ENCODE measurements at regions not wholly inside any gene's neighbourhood (a gene's known extent, or its start where the extent isn't known, plus 50 kb on each side); places are given as distances from the start of the nearest gene placed in this dataset.
"Not testable (repeated sequence)": the region's sequence is repeated elsewhere in the genome, so short reads cannot be mapped to it uniquely, and the experiment has no call there.

DNA sequence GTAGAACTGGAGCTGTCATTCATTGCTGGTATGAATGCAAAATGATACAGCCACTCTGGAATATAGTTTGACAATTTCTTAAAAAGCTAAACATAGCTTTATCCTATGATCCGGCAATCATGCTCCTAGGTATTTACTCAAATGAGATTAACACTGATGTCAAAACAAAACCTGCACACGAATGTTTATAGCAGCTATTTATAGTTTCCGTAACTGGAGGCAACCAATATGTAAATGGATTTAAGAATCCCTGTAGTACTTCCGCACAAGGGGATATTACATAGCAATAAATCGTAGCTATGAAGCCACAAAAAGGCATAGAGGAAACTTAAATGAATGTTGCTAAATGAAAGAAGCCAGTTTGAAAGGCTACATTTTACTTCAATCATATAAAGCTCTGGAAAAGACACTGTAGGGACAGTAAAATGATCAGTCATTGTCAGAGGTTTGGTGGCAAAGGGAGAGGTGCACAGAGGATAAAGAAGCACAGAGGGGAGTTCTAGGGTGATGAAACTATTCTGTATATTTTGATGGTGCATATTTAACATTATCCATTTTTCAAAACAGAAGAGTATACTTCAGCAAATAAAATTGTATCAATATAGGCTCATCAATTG, 1893.0 kb upstream of the PCDH20 start:
- DNase-seq, result no peak

DNA sequence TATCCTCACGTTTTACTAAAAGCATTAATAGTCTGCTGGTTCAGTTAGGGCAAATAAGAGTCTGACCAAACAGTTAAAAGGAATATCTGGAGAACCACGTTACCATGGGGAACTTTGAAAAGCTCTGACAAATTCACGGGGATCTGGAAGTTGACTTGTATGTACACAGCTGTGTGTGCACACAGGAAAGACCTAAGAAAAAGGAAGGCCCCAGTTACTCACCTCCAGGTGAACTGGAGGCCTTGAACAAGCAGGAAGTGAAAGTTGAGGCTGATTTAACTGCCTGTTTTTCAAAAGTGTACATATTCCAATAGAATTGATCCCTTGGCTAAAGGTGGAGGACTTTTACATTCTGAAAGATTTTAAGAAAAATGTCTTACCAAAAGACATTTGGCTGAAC, 1891.6 kb upstream of the PCDH20 start:
- DNase-seq, result no peak

DNA sequence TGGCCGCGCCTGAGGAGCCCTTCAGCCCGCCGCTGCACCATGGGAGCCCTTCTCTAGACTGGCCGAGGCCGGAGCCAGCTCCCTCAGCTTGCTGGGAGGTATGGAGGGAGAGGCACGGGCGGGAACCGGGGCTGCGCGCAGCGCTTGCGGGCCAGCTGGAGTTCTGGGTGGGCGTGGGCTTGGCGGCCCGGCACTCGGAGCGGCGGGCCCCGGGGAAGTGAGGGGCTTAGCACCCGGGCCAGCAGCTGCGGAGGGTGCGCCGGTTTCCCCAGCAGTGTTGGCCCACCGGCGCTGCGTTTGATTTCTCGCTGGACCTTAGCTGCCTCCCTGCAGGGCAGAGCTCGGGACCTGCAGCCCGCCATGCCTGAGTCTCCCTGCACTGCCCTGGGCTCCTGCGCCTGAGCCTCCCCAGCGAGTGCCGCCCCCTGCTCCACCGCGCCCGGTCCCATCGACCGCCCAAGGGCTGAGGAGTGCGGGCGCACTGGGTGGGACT, 1890.0 kb upstream of the PCDH20 start:
- DNase-seq, result no peak

DNA sequence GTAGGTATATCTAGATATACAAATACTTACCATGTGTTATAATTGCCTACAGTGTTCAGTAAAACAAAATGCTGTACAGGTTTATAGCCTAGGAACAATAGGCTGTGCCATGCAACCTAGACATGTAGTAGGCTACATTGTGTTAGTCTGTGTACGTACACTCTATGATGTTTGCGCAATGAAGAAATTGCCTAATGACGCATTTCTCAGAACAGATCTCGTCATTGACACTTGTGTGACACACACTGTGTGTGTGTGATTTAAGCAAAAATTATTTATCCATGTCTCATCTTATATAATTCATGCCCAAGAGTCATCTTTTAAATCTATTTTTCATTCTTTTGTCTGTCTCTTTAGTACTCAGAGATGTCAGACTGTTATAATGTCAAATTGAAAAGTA, 1888.8 kb upstream of the PCDH20 start:
- no peak for DNase-seq

DNA sequence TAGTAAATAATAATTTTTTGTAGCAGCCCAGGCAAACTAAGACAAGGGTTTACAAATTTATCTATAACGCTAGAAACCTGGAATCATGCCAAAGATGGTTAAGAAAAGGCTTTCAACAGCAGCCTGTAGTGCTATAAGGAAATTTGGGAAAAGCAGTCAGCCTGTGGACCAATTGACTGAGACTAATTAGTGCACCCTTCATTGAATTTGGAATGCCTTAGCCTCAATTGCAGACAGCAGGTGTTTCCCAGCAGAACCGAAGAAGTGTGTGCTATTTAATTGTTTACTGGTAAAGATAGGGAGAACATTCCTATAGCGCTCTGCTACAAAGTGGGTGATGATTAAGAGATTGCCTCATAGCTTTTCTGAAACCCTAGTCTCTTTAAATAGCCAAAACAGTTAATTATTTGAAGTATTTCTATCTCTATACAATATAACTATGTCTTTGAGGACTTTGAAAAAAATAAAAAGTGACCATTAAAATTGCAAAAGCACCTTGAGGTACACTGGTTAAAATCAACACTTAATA, 1884.3 kb upstream of the PCDH20 start:
- no peak for DNase-seq

DNA sequence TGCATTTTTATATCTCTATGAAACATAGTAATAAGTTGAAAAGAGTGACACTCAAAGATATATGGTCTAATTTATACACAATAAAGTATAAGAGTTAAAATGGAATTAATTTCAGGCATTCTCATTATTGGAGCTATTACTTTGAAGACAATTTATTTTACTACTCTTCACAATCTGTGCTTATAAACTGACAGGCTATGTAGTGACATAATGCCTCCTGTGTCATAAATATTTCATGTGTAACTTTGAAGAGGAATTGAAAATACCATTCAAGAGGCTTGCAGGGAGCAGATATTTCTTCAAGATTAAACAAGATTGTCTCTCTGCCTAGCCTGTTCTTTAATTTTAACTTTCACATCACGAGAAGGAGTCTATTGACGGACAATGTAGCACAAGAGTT, 1881.5 kb upstream of the PCDH20 start:
- no peak for DNase-seq

DNA sequence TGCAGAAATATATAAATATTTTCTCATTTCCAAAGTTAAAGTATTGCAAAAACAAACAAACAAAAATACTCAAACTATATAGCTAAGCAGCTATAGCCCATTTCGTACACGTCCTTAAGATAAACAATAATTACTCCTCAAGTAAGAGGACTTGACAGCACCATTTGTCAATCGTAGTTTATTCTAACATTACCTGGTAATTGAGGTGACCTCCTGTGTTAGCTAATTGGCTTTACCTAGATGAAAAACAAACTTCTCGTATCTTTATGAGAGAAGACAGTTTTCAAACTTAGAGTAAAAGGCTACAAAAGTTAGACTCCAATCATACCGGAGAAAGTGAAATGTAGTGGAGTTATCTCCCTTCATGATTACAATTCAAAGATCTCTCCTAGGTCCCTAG, 1876.1 kb upstream of the PCDH20 start:
- DNase-seq, result no peak

DNA sequence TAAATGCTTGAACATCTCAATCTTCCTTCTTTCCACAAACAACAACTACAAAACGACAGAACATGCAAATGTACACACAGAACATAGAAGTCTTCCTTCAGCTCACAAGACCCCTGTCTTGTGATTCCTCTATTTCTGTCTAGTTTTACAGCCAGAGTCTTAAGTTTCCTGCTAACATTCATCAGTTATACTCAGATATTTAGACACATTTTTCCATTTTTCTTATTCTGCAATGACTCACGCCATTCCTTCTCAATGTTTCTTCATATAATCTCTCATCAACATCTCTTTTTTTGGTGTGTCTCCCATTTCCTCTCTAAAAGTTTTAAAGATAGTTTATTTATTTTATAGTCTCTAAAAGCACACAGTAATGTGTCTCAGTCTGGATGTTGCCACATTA, 1872.9 kb upstream of the PCDH20 start:
- no peak for DNase-seq

DNA sequence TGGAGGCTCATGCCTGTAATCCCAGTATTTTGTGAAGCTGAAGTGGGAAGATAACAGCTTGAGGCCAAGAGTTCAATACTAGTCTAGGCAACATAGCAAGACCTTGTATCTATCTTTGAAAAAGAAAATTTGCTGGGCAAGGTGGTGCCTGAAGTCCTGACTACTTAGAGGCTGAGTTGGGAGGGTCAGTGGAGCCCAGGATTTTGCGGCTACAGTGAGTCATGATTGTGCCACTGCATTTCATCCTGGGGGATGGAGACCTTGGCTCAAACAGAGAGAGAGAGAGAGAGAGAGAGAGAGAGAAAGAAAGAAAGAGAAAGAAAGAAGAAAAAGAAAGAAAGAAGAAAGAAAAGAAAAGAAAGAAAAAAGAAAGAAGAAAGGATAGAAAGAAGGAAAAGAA, 1872.3 kb upstream of the PCDH20 start:
- no peak for DNase-seq

DNA sequence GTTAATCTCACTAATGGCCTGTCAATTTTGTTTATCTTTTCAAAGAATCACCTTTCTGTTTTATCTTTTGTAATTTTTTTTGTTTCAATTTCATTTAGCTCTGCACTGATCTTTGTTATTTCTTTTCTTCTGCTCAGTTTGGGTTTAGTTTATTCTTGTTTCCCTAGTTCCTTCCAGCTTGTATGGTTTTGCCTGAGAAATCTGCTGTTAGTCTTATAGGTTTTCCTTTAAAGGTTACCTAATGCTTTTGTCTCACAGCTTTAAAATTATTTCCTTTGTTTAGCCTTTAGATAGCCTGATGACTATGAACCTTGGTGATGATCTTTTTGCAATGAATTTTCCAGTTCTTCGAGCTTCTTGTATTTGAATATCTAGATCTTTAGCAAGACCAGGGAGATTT, 1869.8 kb upstream of the PCDH20 start:
- DNase-seq, result no peak

DNA sequence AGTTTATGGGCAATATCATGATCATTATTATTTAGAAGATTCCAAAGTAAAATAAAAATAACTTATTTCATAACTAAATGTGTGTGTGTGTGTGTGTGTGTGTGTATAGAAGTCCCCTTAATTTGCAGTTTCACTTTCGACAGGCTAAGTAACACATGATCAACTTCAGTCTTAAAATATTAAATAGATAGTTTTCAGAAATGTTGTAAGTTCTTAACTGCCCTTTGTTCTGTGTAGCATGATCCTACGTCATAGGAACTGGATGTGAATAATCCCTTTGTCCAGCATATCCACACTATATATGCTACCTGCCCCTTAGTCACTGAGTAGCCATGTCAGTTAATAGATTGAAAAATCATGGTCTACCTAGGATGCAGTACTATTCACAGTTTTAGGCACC, 1863.5 kb upstream of the PCDH20 start:
- DNase-seq, result no peak

DNA sequence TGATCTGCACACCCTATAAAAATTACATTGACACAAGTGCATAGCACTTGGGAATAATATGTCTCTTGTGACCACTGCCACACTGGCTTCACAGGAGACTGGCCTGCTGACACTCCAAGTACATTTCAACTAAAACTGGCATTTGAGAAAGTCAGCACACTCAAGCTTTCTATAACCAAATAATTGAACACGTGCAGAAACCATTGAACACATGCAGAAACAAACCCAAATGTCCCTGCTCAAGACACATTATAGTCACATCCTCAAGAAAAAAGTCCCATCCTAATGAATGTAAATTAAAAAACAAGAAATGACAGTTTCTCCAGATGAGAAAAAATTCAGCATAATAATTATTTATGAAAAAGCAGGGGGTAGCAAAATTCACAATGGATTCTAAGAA, 1859.1 kb upstream of the PCDH20 start:
- DNase-seq, result no peak

DNA sequence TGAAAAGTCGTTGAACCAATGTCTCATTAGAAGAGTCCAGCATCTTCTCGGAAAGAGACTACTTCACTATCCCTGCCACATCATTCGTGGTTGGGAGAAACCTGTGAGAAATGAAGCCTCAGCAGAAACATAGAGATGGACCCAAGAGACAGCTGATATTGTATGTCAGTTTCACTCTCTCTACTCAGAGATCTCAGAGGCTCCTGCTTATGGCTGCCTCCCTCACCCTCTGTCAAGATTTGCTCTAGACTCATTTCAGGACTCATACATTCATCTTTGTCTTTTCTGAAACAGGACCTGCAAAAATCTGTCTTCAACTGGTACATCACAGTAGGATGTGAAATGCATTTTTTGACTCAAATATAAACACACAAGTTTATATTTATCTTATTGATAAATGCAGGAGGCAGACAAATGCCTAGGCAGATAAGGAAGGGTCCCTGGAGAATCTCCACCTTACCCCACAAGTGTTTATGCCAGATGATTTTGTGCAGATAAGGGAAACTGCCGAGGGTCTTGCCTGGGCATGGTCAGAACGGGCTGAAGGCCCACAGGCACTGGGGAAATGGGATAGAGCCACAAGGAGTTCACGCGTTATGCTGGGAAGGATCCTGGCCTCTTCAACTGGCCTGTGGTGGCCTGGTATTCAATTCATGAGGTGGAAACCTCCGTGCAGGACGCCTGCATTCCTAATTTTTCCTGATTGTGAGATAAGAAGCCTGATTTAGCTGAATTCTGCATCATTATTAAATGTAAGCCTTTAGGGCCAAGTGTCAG, 1834.0 kb upstream of the PCDH20 start:
- DNase-seq, result no peak

DNA sequence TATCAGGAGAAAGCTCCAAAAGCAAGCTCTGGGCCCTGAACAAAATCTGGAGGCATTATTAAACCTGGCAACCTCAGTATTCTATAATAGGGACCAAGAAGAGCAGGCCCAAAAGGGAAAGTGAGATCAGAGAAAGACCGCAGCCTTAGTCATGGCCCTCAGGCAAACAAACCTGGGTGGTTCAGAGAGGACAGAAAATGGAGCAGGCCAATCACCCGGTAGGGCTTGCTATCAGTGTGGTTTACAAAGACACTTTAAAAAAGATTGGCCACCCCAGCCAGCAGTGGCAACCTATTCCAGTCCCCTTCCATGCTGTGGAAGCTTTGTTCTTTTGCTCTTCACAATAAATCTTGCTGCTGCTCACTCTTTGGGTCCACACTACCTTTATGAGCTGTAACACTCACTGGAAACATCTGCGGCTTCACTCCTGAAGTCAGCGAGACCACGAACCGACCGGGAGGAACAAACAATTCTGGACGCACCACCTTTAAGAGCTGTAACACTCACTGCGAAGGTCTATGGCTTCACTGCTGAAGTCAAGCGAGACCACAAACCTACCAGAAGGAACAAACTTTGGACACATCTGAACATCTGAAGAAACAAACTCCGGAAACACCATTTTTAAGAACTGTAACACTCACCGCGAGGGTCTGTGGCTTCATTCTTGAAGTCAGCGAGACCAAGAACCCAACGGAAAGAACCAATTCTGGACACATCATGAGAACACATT, 1821.2 kb upstream of the PCDH20 start:
- DNase-seq, result not testable (repeated sequence)

DNA sequence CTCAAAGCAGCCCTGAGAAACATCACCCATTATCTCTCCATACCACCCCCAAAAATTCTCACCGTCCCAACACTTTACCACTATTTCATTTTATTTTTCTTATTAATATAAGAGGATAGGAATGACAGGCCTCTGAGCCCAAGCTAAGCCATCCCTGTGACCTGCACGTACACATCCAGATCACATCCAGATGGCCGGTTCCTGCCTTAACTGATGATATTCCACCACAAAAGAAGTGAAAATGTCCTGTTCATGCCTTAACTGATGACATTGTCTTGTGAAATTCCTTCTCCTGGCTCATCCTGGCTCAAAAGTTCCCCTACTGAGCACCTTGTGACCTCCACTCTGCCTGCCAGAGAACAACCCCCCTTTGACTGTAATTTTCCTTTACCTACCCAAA, 1802.9 kb upstream of the PCDH20 start:
- DNase-seq, result not testable (repeated sequence)

DNA sequence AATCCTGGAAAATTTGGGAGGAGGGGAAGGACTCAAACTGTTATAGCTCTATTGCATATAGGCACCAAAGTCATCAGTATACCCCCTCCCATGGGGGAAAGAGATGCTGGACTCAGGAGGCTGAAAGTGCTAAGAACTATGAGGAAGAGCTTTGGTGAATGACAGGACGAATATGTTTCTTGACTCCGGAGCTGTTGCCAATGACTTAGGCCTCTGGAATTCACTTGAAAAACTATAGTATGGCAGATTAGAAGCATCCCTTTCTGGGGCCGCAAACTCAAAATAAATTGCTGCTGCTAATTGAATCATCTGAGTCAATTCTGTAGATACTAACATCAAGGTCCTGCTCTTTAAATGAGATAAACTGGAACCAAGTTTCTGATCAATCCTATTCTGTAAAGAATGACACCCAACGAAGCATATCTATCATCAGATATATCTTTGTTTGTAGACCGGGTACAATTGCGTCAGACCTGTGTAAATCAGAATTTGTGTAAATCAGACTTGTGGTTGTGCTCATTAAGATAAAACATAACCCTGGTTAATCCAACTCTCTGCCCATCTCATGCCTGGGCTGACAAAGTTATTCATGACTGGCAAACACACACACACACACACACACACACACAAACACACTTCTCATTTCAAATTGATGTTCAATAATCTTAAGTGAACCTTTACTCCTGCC, 1793.8 kb upstream of the PCDH20 start:
- DNase-seq, result no peak

DNA sequence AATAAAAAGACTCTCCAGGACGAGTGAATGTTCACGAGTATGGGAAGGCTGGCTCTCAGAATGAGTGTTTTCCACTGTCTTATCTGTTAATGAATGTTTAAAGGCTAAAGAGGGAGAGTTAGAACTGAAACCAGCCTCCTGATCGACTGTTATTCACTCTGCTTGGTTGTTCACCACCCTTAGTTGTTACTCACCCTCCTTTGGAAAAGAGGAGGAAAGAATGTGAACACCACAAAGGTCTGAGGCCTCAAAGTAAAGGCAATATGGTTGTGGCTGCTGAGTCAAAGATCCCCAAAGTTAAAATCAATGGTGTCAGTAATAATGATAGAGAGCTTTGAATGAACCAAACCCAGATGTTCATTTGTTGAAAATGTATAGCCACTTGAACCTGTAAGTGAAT, 1793.2 kb upstream of the PCDH20 start:
- no peak for DNase-seq

DNA sequence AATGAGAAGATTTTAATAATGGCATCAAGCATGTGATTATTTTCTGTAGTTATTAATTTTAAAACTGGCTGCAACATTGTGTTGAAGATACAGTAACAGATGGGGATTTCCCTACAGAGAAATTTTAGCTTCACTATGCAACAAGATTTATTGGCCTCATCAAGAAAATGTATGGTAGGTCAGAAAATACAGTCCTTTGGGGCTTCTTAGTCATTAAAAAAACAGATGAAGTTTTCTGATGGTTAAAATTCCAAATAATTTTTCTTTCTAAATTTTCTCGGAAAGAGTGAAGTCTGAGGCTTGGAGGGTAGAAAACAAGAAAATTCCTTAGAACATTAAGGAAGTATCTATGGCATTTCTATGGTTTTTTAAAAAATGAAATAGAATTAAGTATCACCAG, 1790.8 kb upstream of the PCDH20 start:
- DNase-seq, result no peak

DNA sequence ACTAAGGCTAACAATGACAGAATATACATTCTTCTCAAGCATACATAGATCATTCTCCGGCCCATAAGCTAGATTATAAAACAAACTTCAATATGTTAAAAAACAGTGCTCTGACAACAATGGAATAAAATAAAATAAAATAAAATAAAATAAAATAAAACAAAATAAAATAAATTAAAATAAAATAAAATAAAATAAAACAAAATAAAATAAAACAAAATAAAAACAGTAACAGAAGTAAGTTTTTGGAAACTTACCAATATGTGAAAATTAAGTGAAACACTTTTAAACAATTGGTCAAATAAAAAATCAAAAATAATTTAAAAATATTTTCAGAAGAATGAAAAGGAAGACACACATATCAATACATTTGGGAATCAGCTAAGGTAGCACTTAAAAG, 1785.8 kb upstream of the PCDH20 start:
- no peak for DNase-seq

DNA sequence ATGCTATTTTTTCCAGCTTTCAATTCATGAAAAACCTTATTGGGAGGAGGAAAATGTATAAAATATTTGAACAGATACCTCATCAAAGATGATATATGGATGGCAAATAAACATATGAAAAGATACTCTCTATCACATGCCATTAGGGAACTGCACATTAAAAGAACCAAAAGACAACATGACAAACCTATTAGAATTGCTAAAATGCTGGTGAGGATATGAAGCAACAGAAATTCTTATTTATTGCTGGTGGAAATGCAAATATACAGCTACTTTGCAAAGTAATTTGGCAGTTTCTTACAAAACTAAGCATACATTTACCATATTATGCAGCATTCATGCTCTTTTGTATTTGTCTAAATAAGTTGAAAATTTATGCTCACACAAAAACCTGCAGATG, 1783.9 kb upstream of the PCDH20 start:
- no peak for DNase-seq

DNA sequence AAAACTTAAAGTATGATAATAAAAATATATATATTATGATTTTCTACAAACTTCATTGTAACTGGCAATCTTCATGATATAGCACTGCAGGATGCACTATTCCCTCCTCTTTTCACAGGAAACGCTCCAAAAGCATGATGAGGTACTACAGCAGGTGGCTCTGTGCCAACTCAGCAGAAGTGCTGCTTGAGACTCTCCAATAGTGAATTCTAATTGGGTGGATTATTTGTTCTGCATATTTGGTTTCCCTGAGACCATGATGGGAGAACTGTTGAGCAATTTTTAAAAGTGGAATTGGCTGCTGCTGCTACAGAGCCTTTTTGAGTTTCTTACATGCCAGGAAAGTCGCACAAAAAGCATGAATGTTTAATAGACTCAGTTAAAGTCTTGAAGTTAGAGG, 1782.4 kb upstream of the PCDH20 start:
- DNase-seq, result no peak

DNA sequence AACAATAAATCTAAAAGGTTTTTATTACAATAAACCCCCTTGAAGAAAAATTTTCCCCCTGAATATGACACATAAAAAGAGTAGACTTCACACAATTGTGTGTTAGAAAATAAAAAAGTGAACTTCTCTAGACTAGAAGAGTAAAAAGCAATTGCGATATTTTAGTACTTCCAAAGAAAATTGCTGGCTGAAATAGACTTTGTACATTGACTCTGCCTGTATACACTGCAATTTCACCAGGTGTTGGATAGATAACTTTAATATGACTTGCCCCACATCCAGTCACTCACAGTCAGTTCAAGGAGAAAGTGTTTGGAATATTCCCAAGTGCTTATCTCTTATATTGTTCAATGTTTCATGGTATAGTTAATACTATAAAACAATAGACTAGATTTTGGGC, 1780.1 kb upstream of the PCDH20 start:
- DNase-seq, result no peak

DNA sequence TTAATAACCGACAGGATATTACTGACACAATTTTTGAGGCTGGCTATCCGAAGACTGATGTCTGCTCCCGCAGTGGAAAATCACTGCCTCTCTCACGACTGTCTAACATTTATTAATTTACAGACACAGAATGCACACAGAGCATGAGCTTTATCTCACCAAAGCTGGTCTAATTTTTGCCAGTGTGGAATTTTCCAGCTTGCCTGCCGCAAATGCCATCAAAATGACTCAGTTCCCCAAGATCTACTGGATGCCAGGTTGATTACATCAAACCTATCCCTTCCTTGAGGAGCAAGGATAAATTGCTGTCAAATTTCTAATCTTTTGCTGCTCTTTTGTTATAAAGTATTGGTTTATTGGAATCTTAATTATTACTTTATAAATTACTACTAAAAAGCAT, 1775.1 kb upstream of the PCDH20 start:
- no peak for DNase-seq
